CD4-positive, alpha-beta T cell treated with Interleukin-10 for 1 hour (primary cell): ENCODE measurements at regions not wholly inside any gene's neighbourhood (a gene's known extent, or its start where the extent isn't known, plus 50 kb on each side); places are given as distances from the start of the nearest gene placed in this dataset.

ENCODE experiments used
- DNase-seq: peaks from one replicate; pipeline ENCODE4 v3.0.0-alpha.2; 2020

GRCh38 chr1:18535391-18536210 lies 54.9 kb downstream of the KLHDC7A start:
- DNase-seq = no peak

GRCh38 chr1:18536356-18536755 lies 55.6 kb downstream of the KLHDC7A start:
- DNase-seq = no peak

- no peak for DNase-seq
These were observed 56.2 kb downstream of the KLHDC7A start for GRCh38 chr1:18536915-18537314.

- DNase-seq = no peak
These were observed 56.9 kb downstream of the KLHDC7A start for GRCh38 chr1:18537386-18538306.

- no peak for DNase-seq
These were observed 58.4 kb downstream of the KLHDC7A start for GRCh38 chr1:18539171-18539570.

GRCh38 chr1:18540136-18540765 lies 59.5 kb downstream of the KLHDC7A start:
- DNase-seq = no peak

GRCh38 chr1:18541046-18541795 lies 60.5 kb downstream of the KLHDC7A start:
- DNase-seq = no peak

- no peak for DNase-seq
These were observed 61.6 kb downstream of the KLHDC7A start for GRCh38 chr1:18542351-18542750.

- DNase-seq = no peak
These were observed 65.3 kb downstream of the KLHDC7A start for GRCh38 chr1:18546026-18546425.

GRCh38 chr1:18547460-18547859 lies 66.7 kb downstream of the KLHDC7A start:
- no peak for DNase-seq

GRCh38 chr1:18548643-18549042 lies 67.9 kb downstream of the KLHDC7A start:
- no peak for DNase-seq

- no peak for DNase-seq
These were observed 68.4 kb downstream of the KLHDC7A start for GRCh38 chr1:18549106-18549505.

GRCh38 chr1:18549906-18550305 lies 69.2 kb downstream of the KLHDC7A start:
- no peak for DNase-seq

- DNase-seq = no peak
These were observed 71.9 kb downstream of the KLHDC7A start for GRCh38 chr1:18552631-18553030.

- no peak for DNase-seq
These were observed 72.7 kb downstream of the KLHDC7A start for GRCh38 chr1:18553388-18553787.

- DNase-seq = no peak
These were observed 73.4 kb downstream of the KLHDC7A start for GRCh38 chr1:18554099-18554498.

GRCh38 chr1:18554597-18554996 lies 73.9 kb downstream of the KLHDC7A start:
- DNase-seq = no peak

- DNase-seq = no peak
These were observed 74.3 kb downstream of the KLHDC7A start for GRCh38 chr1:18555036-18555435.

- no peak for DNase-seq
These were observed 74.3 kb upstream of the PAX7 start for GRCh38 chr1:18556364-18556763.

- no peak for DNase-seq
These were observed 72.8 kb upstream of the PAX7 start for GRCh38 chr1:18557621-18558465.

- DNase-seq = no peak
These were observed 70.0 kb upstream of the PAX7 start for GRCh38 chr1:18560692-18561091.

GRCh38 chr1:18561967-18562366 lies 68.7 kb upstream of the PAX7 start:
- DNase-seq = no peak
